Activated CD4-positive, CD25-positive, alpha-beta regulatory T cell treated with anti-CD3 and anti-CD28 coated beads, Interleukin-2, amount 50 U/mL, for 24 hours (primary cell): ENCODE measurements at regions not wholly inside any gene's neighbourhood (a gene's known extent, or its start where the extent isn't known, plus 50 kb on each side); places are given as distances from the start of the nearest gene placed in this dataset.
"Not testable (repeated sequence)": the region's sequence is repeated elsewhere in the genome, so short reads cannot be mapped to it uniquely, and the experiment has no call there.

Experiments
- ATAC-seq, 2 donors: fragments of 150-1000 bp; cut with Tn5 transposase; one replicate each; pipeline ENCODE4 v1.10.0; 2021; ENCODE audit warnings: mild to moderate bottlenecking in 1 of 2, moderate library complexity in 1 of 2

GRCh38 chr3:8020047-8020841 is 481.4 kb upstream of the LMCD1 start:
- ATAC-seq = no peak

- no peak for ATAC-seq
Measured at GRCh38 chr3:8027954-8028353, 473.7 kb upstream of the LMCD1 start.

DNA sequence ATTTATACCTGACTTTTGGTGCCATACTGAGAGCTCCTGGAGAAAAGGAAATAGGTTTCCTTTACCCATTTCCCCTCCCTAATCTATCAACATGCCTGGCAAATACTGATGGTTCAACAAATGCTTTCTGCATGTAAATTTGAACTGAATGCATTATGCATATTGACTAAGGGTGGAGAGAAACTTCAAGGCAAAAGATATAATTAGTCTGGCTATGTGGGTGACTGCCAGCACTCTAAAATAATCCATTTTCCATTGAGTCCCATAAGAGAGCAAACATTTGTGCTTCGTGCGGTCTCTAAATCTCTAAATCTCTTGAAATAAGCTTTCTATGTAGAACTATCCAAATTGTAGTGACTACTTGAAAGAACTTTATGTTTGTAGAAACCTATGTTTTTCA is 451.3 kb upstream of the LMCD1 start:
- no peak for ATAC-seq

DNA sequence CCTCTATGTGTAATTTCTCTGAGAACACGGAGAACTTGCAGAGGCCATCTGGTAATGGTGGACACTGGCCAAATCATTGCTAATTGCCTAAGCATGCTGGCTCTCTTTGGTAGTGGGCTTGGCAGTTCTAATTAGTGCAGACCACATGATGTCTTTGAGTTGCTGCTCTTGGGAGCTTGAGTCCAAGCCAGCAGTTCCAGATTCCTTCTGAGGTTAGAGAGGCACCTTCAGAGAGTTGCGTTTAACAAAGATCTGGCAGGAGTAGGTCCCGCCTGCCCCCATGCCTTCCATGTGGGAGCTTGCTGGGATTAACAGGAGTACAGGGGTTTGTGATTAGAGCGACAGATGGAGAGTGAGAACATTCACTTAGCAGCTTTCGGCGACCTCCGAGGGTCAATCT is 449.0 kb upstream of the LMCD1 start:
- no peak for ATAC-seq

DNA sequence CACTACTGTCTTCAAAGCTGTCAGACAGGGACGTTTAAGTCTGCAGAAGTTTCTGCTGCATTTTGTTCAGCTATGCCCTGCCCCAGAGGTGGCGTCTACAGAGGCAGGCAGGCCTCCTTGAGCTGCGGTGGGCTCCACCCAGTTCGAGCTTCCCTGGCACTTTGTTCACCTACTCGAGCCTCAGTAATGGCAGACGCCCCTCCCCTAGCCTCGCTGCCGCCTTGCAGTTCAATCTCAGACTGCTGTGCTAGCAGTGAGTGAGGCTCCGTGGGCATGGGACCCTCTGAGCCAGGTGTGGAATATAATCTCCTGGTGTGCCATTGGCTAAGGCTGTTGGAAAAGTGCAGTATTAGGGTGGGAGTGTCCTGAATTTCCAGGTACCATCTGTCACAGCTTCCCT is 433.5 kb upstream of the LMCD1 start:
- not testable (repeated sequence) for ATAC-seq

DNA sequence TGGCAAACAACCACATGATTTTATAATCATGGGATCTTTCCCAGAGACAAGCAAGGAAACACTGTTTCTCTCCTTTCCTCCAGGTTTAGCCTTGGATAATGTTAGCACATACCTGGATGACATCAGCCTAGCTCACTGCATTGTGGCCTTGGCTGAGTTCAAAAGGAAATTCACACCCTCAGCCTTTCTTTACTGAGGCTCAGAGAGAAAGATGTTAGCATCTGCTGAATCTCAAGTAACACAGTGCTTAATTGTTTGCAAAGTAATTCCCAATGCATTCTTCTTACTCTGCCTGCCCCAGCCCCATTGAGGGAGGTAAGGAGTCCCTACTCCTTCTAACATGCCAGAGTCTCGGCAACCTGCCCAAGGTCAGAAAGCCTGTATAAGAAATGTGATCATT is 432.2 kb upstream of the LMCD1 start:
- ATAC-seq = no peak

DNA sequence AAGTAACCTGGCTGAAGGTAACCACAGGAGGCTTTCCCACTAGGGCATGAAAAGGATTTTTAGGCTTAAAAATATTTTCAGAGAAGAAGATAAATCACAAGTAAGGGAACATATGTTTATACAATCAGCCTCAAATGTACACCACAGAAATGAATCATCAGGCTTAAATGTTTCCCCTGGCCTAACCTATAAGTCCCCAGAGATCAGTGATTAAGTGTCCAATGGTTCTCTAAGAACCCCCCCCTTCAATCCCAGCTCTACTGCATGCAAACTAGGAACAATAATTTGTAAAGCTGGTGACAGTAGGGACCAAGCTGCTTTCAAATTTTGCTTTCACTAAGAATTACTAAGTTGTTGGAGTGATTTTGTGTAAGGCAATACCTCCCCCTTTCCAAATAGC is 431.6 kb upstream of the LMCD1 start:
- no peak for ATAC-seq

- not testable (repeated sequence) for ATAC-seq
Measured at GRCh38 chr3:8074740-8075139, 426.9 kb upstream of the LMCD1 start.

- no peak for ATAC-seq
Measured at GRCh38 chr3:8077126-8077525, 424.5 kb upstream of the LMCD1 start.

- ATAC-seq = no peak
Measured at GRCh38 chr3:8080464-8080863, 421.2 kb upstream of the LMCD1 start.

GRCh38 chr3:8085498-8085897 is 416.1 kb upstream of the LMCD1 start:
- ATAC-seq = no peak

DNA sequence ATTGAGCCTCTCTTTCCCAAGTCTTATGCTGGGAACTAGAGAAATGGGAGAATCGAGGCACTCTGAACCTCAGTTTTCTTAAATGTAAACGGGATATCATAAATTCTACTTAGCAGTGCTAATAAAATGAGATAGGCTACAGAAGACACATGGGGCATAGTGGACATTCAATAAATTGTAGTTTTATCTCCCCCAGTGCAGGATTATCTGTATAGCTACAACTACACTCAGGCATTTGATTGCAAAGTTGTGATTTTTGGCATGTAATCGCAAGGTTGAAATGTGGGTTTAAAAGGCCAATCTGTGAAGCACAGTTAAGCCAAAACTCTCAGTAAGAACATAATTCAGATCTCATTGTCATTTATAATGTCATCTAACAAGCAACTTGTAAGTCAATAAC is 413.7 kb upstream of the LMCD1 start:
- ATAC-seq = no peak

- no peak for ATAC-seq
Measured at GRCh38 chr3:8094415-8094814, 407.2 kb upstream of the LMCD1 start.

- ATAC-seq = no peak
Measured at GRCh38 chr3:8095724-8096123, 405.9 kb upstream of the LMCD1 start.

- ATAC-seq = no peak
Measured at GRCh38 chr3:8097690-8098089, 403.9 kb upstream of the LMCD1 start.

GRCh38 chr3:8103954-8104353 is 397.7 kb upstream of the LMCD1 start:
- no peak for ATAC-seq

GRCh38 chr3:8106921-8107320 is 394.7 kb upstream of the LMCD1 start:
- ATAC-seq = no peak

DNA sequence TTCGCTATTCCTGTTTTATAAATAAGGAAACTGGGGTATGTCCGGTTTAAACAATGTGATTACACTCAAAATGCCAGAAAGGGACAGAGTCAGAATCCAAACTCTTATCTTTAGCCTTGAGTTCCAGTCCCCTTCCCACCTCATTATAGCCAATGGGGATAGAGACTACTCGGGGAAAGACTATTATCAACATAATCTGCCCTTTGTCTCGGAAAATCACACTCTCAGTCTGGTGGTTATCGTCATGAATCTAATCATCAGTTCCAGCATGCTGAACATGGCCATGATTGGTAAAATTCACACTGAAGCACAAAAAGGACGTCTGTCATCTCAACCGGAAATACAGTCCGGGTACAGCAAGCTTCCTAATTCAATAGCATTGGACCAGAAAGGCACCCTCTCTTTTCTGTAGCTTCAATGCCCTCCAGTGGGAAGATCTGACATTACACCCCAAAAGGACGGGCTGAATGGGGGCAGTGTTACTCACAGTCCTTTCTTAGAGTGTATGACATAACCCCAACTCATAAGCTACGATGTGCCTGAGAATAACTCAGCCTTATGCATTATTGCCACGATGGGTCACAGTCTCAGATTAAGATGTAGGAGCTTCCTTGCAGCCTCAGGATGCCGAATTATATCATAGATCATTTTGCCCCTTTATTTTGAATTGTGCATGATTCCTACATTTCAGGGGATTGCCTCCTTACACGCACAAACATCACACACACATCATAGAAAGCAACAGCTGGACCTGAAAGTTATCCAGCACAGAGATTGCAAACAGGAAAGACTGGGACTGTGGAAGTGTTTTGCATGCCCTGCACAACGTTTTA is 390.4 kb upstream of the LMCD1 start:
- peak; percentile 70 to 71 for ATAC-seq

DNA sequence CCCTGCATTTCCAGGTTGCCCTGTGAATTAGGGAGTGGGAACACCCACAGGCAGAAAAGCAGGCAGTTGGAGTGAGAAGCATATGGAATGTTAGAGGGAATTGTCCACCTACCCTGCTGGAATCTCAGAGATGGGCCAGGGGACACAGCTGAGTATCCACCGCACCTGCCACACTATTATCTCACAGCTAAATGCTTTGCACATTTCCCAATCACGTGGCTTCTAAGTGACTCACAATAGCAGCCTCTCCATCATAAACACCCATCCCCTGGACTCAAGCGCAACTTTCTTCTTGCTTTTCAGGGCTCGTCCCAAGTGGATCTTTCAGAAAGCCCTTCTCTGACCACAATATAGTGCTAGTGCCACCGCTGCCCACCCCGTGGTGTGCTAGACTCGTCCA is 389.0 kb upstream of the LMCD1 start:
- no peak for ATAC-seq

GRCh38 chr3:8113626-8114025 is 388.0 kb upstream of the LMCD1 start:
- no peak for ATAC-seq

DNA sequence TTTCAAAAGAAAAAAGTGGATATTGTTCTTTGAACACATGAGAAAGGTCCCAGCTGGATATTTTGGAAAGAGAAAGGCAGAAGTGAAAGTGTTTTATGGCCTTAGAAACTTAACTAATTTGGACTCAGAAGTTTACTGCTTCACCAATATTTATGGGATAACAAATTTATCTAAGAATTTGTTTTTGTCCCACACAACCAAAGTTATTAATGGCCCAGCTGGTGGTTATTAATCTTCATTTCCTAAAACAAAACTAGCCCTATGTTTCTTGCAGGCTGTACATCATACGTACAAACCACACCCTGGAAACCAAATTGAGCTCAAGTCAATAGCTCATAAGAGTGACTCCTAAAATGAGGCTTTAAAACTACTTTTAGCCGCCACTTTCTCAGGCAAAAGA is 372.9 kb upstream of the LMCD1 start:
- ATAC-seq = no peak

DNA sequence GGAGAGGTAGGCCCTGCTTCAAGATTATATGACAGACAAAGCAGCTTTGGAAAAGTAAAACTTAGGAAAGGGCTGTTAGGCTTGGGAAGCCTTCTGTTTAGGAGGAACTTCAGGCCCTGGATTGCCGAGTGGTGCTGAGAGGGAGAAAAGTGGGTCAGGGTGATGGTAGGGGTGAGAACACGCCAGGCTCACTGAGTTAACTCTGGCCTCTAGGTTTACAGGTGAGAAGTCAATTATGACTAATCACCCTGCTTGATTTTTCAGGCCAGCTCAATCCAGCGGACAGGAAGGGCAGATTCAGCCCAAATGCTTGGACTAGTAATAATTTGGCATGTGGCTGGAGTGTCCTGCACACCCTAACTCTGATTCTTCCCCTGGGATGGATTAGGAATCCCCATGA is 365.1 kb upstream of the LMCD1 start:
- no peak for ATAC-seq

DNA sequence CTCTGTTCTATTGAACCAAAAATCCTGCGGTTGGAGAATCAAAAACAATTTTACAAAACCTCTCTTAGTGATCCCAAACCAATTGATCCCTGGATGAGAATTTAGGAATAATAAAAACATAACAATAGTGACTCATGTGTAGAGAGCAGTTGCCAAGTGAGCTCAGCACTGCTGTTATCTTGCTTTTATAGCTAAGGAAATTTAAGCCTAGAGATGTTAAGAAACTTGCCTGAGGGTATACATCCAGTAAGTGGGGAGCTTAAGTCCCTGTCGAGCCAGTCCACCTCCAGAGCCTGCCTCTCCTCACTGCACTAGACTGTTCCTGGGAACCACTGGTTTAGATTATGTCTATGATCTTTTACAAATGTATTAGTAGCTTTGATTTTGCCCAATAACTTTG is 358.4 kb upstream of the LMCD1 start:
- no peak for ATAC-seq

GRCh38 chr3:8145661-8146060 is 356.0 kb upstream of the LMCD1 start:
- no peak for ATAC-seq
